Activated CD8-positive, alpha-beta memory T cell treated with anti-CD3 and anti-CD28 coated beads for 36 hours (primary cell): ENCODE measurements at regions not wholly inside any gene's neighbourhood (a gene's known extent, or its start where the extent isn't known, plus 50 kb on each side); places are given as distances from the start of the nearest gene placed in this dataset.

Experiments
- CTCF ChIA-PET: fragments of 350-600 bp; sonication (Branson Sonifier 250); formaldehyde crosslinking; loops from one replicate; lab custom pipeline; 2021; ENCODE audit warnings: antibody characterized with exemption; lab: Charles Lee
- POLR2A ChIA-PET: fragments of 350-600 bp; sonication (Branson Sonifier 250); formaldehyde crosslinking; loops from one replicate; lab custom pipeline; 2021; ENCODE audit warnings: antibody characterized with exemption; lab: Charles Lee

- ChIA-PET POLR2A (no interaction called here), CTCF (interaction anchor here (1.0 kb wide), 1 partner anchor 14 kb away, joined by 4 read pairs; no protein-coding TSS in a partner anchor)
These were observed 1603.4 kb downstream of the MAT2B start for GRCh38 chr5:165108809-165109208.

DNA sequence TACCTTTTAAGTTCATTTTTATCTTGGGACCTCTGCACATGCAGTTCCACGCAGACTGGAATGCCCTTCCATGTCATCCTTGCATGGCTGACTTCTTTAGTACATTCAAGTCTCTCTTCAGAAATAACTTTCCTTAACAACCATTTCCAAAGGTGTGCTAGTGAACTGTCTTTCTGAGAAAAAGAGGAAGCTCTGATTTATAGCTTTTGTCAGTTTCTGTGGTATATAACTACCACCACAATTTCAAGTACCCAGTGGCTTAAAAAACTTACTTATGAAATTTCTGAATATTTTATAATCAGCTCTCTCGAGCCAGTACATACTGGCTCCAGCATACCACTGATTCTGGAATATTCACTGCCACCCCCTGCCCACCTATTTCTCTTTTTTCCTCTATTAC lies 1613.8 kb downstream of the MAT2B start:
- ChIA-PET POLR2A (no interaction called here), CTCF (no interaction called here)

- ChIA-PET CTCF (no interaction called here), POLR2A (no interaction called here)
These were observed 1621.2 kb downstream of the MAT2B start for GRCh38 chr5:165126598-165126997.

DNA sequence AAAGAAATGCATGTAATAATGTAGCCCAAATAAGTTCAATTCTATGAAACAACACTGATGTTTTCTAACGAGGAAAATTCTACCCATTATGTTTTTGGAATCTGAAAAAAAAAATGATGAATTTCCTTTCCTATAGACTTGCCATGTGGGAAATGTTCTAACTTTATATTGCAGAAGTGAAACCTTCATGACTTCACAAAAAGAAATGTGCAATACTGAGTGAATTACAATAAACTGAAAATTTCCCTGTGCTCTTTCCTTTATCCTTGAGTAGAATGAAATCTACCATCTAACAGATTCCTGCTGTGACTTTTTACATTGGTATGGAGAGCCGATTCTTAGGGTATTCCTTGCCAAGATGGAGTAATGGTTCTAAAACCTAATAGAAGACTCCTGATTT lies 1622.5 kb downstream of the MAT2B start:
- ChIA-PET CTCF (no interaction called here), POLR2A (no interaction called here)

DNA sequence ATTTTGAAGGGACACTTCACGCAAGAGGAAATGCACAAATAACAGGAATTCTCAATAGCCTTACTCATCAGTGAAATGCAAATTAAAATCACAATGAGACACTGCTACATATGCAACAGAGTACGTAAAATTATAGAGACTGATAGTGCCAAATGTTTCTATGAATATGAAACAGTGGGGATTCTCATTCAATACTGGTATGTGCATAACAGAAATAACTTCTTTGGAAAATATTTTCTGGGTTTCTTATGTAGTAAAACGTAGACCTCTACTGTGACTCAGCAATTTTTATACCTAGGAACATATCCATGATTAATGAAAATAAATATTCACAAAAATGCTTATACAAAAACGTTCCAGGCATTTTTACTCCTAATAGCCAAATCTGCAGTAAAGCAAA lies 1625.2 kb downstream of the MAT2B start:
- ChIA-PET POLR2A (no interaction called here), CTCF (no interaction called here)

DNA sequence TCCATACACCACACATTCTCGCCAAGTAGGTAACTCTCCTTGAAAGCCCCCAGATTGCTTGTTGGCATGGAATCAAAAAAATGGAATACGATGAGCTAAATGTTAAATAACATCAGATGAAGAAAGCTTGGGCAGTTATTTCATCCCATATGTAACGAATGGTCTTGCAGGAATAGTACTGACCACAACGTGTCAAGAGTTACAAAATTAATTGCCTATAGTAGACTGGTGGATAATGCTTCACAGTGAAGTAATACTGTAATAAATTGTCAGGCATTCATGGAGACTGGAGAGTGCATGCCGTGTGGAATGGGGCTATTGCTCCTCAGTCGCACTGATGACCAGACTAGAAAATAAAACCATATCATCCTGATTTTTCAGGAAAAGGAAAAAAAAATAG lies 1628.7 kb downstream of the MAT2B start:
- ChIA-PET CTCF (no interaction called here), POLR2A (no interaction called here)

- ChIA-PET POLR2A (no interaction called here), CTCF (no interaction called here)
These were observed 1630.1 kb downstream of the MAT2B start for GRCh38 chr5:165135565-165135964.

GRCh38 chr5:165137701-165138100 lies 1632.3 kb downstream of the MAT2B start:
- POLR2A ChIA-PET, result no interaction called here
- CTCF ChIA-PET, result no interaction called here

- POLR2A ChIA-PET, result no interaction called here
- CTCF ChIA-PET, result no interaction called here
These were observed 1632.8 kb downstream of the MAT2B start for GRCh38 chr5:165138236-165138635.

DNA sequence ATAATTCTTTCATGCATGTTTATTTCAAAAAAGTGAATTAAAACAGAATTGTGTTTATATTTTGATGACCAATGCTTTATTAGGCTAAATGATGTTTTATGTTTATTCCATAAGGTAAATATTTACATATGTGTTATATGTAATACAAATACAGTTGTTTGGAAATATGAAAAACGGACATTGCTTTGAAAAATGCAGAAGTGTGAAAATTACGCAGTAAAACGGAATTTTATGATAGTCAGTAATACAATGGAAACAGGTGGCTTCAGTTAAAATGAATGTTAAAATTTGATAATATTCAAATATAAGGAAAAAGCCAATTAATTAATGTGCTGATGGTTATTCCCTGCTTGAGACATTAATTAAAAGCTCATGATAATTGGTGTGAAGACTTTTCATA lies 1633.8 kb downstream of the MAT2B start:
- CTCF ChIA-PET, result no interaction called here
- POLR2A ChIA-PET, result no interaction called here

DNA sequence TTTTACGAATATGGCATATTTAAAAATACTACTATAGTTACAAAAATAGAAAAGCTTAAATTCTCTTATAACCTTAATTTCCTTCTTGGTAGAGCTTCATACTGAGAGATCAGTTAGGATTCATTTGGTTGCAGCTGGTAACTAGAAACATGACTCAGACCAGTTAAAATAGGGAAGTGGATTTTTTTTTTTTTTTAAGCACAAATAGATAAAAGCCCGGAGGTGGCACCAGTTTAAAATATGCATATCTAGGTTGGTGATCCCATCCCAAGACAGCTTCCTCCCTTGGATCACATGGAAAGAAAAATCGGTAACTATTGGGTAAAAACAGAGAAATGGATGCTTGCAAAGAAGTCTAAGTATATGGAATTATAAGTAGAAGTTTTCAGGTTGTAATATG lies 1634.3 kb downstream of the MAT2B start:
- CTCF ChIA-PET, result no interaction called here
- POLR2A ChIA-PET, result no interaction called here

DNA sequence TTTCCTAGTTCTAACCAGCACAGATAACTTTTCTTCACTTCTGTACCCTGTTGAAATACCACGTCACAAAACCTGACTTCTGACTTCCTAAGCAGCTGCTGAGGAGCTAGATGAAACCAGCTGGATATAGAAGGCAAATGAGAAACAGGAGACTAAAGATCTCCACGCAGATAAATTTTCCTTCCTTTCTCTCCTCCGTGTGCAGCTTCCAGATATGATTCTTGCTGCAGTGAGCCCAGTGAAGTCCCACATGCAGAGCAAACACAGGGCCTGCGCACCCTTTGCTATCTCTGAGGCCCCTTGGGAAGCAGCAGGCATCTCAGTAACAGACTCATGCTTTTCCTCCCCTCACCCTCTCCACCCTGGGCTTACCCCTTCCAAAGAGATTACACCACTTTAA lies 1638.3 kb downstream of the MAT2B start:
- CTCF ChIA-PET, result no interaction called here
- POLR2A ChIA-PET, result no interaction called here

GRCh38 chr5:165149431-165149830 lies 1644.0 kb downstream of the MAT2B start:
- ChIA-PET POLR2A (no interaction called here), CTCF (no interaction called here)

GRCh38 chr5:165152058-165152457 lies 1646.6 kb downstream of the MAT2B start:
- CTCF ChIA-PET, result no interaction called here
- POLR2A ChIA-PET, result no interaction called here

- CTCF ChIA-PET, result no interaction called here
- POLR2A ChIA-PET, result no interaction called here
These were observed 1651.8 kb downstream of the MAT2B start for GRCh38 chr5:165157219-165157618.

- POLR2A ChIA-PET, result no interaction called here
- CTCF ChIA-PET, result no interaction called here
These were observed 1655.8 kb downstream of the MAT2B start for GRCh38 chr5:165161204-165161603.

DNA sequence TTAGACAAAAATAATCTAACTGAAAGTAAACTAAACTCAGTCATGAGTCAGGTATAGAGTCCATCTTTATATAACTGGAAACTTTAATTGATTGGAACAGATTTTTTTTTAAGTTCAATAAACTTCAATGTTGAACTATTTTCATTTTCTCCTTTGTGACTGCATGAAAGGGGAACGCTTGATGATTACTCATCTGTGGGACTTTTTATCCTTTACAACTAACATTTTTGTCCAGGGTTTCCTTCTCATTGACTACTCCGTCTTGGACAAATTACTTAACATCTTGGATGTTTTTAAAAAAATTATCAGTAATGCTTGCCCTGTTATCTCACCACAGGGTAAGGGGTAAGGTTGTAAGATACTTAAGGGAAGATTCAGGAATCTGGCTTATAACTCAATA lies 1658.4 kb downstream of the MAT2B start:
- ChIA-PET CTCF (no interaction called here), POLR2A (no interaction called here)

DNA sequence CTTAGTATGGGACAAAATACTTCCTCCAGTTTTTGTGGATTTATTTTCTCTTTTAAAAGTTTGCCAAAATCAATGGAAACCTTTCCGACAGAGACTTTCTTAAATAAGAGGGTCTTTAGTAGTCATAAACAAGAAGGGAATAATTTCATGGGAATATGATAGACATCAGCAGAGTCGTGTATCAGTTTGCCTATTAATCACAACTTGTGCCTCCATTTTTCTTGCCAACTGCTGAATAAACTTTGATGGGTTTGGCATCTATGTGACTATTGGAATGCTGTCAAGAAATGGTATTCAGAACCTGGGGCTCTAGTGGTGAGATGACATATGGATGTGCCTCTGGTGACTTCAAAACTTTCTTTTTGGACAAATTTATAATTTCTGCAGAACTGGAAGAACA lies 1668.2 kb downstream of the MAT2B start:
- POLR2A ChIA-PET, result no interaction called here

GRCh38 chr5:165175041-165175440 lies 1669.6 kb downstream of the MAT2B start:
- CTCF ChIA-PET, result no interaction called here

More for the DNA sequence above, 1668.2 kb downstream of the MAT2B start:
- CTCF ChIA-PET, result no interaction called here

GRCh38 chr5:165184183-165184582 lies 1678.8 kb downstream of the MAT2B start:
- ChIA-PET CTCF (no interaction called here), POLR2A (no interaction called here)

More at GRCh38 chr5:165175041-165175440, 1669.6 kb downstream of the MAT2B start:
- POLR2A ChIA-PET, result no interaction called here

- ChIA-PET POLR2A (no interaction called here), CTCF (no interaction called here)
These were observed 1680.3 kb downstream of the MAT2B start for GRCh38 chr5:165185716-165186115.

GRCh38 chr5:165187815-165188214 lies 1682.4 kb downstream of the MAT2B start:
- ChIA-PET POLR2A (no interaction called here), CTCF (no interaction called here)
